Fibroblast of the aortic adventitia (primary cell): ENCODE measurements at regions not wholly inside any gene's neighbourhood (a gene's known extent, or its start where the extent isn't known, plus 50 kb on each side); places are given as distances from the start of the nearest gene placed in this dataset.

Experiments used
- DNase-seq: peaks from one replicate; pipeline ENCODE4 v3.0.0-alpha.2; 2010; ENCODE audit warnings: low read depth
- H3K4me3 ChIP-seq: 2 replicates; pipeline ENCODE4 v1.5.1; 2011; ENCODE audit warnings: low read depth, mild to moderate bottlenecking, control low read depth, low read length, moderate library complexity
- CTCF ChIP-seq: IDR thresholded peaks from 2 replicates; pipeline ENCODE4 v1.5.1; 2011; ENCODE audit warnings: mild to moderate bottlenecking, low read length, control low read depth, inconsistent platforms; ENCODE audit not compliant: insufficient read depth

DNA sequence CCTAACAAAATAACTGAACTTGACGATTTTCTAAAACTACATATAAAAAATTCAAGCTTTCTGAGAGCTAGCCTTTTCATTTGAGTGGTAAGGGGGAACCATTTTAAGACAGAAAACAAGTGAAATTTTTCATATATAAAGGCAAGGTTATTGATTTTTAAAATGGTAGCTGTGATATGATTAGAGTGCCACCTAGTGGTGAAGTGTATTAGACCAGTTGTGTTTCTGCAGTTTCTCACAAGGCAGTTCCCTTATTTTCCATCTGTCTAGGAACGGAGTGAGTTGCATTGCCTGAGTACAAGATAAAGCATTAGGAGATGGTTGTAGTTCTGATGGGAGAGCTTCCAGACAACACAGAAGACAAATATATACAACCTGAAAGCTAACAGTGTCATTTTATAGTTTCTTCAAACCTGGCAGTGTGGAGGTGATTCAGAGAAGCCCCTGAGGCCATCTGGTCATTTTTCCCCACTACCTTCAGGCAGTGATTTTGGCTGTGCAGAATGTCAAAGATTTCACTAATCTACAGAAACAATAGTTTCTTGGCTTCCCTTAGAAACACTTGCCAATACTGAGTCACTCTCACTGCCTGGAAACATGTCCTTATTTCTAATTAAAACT, 180.8 kb downstream of the C12orf50 start:
- peak; percentile 91 for DNase-seq
- TF ChIP-seq CTCF = peak; percentile 72
- no peak overlapping the region for H3K4me3 ChIP-seq

DNA sequence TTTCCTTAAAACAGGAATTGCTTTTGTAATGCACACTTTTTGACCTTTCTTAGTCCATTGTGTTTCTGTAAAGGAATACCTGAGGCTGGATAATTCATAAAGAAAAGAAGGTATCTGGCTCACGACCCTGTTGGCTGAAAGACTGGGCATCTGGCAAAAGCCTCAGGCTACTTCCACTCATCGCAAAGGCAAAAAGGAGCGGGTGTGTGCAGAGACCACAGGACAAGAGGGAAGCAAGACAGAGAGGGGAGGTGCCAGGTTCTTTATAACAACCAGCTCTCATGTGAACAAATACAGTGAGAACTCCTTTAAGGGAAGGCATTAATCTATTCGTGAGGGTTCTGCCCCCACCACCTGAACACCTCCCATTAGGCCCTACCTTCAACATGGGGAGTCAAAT, 182.1 kb downstream of the C12orf50 start:
- no peak for TF ChIP-seq CTCF
- H3K4me3 ChIP-seq = no peak overlapping the region
- no peak for DNase-seq

- TF ChIP-seq CTCF = no peak
- DNase-seq = no peak
- no peak overlapping the region for H3K4me3 ChIP-seq
Observed at GRCh38 chr12:87846045-87846444, 183.2 kb downstream of the C12orf50 start.

DNA sequence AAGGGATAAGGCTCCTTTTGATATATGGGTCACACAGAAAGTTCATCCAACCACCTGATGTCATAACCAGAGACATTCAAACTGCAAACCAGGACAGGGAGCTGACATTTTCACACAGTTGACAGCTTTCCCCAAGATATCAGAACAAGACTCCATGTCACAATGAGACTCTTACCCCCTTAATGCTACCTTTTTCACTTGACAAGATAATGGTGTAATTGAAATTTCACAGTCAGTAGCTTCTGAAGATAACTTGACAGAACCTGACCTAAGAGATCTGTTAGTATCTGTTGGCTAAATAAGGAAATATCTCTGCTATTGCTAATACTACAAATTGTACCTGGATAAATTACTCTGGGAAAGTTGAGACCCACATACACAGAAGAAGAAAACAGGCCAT, 187.3 kb downstream of the C12orf50 start:
- no peak for TF ChIP-seq CTCF
- no peak overlapping the region for H3K4me3 ChIP-seq
- DNase-seq = no peak

DNA sequence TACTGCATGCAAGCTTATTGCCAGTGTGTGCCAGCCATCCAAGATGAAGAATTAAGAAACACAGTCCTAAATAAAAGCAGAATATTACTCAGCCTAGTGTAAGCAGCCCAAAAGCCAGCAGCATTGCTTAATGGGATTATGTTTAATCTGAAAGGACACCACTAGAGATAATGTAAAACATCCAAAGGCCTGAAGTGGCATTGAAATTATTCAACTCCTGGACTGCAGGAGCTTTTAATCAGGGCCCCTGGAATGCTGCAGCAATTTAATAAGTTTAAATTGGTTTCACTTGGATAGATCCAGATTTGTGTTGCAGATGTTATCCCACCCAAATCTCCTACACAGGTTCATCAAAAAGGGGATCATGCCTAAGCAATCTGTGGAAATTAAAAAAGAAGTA, 193.0 kb downstream of the C12orf50 start:
- no peak for DNase-seq
- no peak overlapping the region for H3K4me3 ChIP-seq
- TF ChIP-seq CTCF = no peak

DNA sequence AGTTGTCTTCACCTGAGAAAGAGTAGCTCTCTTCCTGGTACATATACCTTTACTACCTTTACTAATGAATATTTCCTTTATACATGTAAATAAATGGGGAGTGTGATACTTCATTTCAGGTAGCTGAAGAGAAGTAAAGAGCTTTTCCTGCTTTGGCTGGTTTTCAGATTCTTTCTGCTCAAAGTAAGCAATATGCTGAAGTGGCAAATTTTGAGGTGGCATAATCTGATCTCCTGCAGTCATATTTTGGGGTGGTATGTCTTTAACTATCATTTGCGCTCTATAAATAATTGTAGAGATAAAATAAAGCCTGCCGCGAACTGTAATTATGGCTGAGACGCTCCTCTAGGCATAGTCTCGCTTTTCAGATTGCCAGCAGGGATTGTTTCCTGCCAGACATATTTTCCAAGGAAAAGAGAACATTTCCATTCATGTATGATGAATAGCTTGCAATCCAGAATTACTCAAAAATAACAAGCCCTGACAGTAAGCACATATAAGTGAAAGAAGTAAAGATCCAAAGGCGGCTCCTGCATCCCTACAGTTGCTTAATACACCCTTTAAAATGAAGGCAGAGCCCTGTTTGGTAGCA, 200.7 kb downstream of the C12orf50 start:
- H3K4me3 ChIP-seq = no peak overlapping the region
- no peak for DNase-seq
- no peak for TF ChIP-seq CTCF
